ENCODE measurements at regions not wholly inside any gene's neighbourhood (a gene's known extent, or its start where the extent isn't known, plus 50 kb on each side); places are given as distances from the start of the nearest gene placed in this dataset.

DNA sequence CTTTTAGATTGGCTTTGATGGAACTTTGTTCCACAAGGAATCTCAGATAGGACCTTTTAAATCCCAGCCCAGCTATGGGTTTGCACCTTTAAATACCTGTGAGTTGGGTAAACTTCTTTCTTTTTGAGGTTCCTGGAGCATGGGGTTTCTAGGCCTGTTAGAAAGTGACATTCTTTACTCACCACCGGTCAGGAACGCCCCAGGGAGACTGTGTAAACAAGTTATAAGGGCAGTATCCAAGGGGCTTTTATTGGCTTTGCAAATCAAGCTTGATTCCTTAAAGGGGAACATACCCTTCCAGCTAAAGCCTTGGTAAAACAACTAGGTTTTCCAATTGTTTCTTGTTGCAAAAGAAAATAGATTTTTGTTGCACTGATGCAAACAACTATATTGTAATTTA lies 93.4 kb downstream of the TENT5D start:
- ChIA-PET RAD21 (ENCODE audit: low non-redundant PET in 1 of 2, low total read pairs in 2 of 2, uncharacterized antibody in 2 of 2, unreplicated experiment in 2 of 2) (no interaction called here), POLR2A (no interaction called here), CTCF (no interaction called here)
- H3K9me2 ChIP-seq (ENCODE audit: insufficient read depth): no peaks in the 10 kb centered on the region
- BruUV-seq (replicated peaks): no TSS peak
- no peak overlapping the region for H3K4me3 ChIP-seq (replicated peaks in 1 of 2; ENCODE audit: low read depth in 1 of 2, low read length in 2 of 2)
- intact Hi-C loops (cut with micrococcal nuclease): no loop called here
- no peak overlapping the region for H3K27ac ChIP-seq (ENCODE audit: low read depth, low read length)
- no peaks in the 10 kb centered on the region for H3K79me2 ChIP-seq (ENCODE audit: insufficient read depth, low read length)
- no peak overlapping the region for H2AFZ ChIP-seq (ENCODE audit: low read depth, low read length, poor library complexity, severe bottlenecking)
- no peaks in the 10 kb centered on the region for H3K4me1 ChIP-seq (ENCODE audit: control insufficient read depth in 1 of 2, insufficient read depth in 2 of 2, low read length in 2 of 2)
- no peak overlapping the region for H3K9ac ChIP-seq (ENCODE audit: low read length)
- no peaks in the 10 kb centered on the region for H3K36me3 ChIP-seq (ENCODE audit: control insufficient read depth in 1 of 2, insufficient read depth in 2 of 2, low read length in 2 of 2)
- H3K4me2 ChIP-seq (ENCODE audit: low read length): no peak overlapping the region
- no peaks in the 10 kb centered on the region for H3K9me3 ChIP-seq (ENCODE audit: control insufficient read depth in 1 of 2, insufficient read depth in 1 of 2, low read depth in 1 of 2, low read length in 2 of 2)
- ATAC-seq (no peak), DNase-seq (ENCODE audit: low read depth, low spot score) (no peak)
- TF ChIP-seq SIN3A (IDR thresholded peaks at IDR 0.05; ENCODE audit: low read depth) (no peak), ZBTB33 (IDR thresholded peaks at IDR 0.05; ENCODE audit: extremely low read depth, insufficient replicate concordance, low read length) (no peak), ELF1 (IDR thresholded peaks at IDR 0.05; ENCODE audit: borderline replicate concordance, low read depth) (no peak), POLR2A (IDR thresholded peaks at IDR 0.05; ENCODE audit: borderline replicate concordance, extremely low read depth, insufficient read depth, insufficient read length) (no peak), YY1 (IDR thresholded peaks at IDR 0.05; ENCODE audit: extremely low read depth, insufficient replicate concordance, low read depth, low read length) (no peak), RAD21 (IDR thresholded peaks at IDR 0.05; ENCODE audit: low read depth) (no peak), EZH2 (IDR thresholded peaks at IDR 0.05) (no peak), MAX (IDR thresholded peaks at IDR 0.05) (no peak), CTCF (IDR thresholded peaks at IDR 0.05 in 2 of 3, conservative IDR thresholded peaks at IDR 0.05 in 1 of 3; ENCODE audit: borderline replicate concordance in 1 of 3, insufficient read depth in 1 of 3, low read depth in 2 of 3, low read length in 2 of 3) (no peak), SRF (IDR thresholded peaks at IDR 0.05; ENCODE audit: low read depth) (no peak), EZH2phosphoT487 (IDR thresholded peaks at IDR 0.05; ENCODE audit: borderline replicate concordance) (no peak)
- TF ChIP-seq, protein P1, sequence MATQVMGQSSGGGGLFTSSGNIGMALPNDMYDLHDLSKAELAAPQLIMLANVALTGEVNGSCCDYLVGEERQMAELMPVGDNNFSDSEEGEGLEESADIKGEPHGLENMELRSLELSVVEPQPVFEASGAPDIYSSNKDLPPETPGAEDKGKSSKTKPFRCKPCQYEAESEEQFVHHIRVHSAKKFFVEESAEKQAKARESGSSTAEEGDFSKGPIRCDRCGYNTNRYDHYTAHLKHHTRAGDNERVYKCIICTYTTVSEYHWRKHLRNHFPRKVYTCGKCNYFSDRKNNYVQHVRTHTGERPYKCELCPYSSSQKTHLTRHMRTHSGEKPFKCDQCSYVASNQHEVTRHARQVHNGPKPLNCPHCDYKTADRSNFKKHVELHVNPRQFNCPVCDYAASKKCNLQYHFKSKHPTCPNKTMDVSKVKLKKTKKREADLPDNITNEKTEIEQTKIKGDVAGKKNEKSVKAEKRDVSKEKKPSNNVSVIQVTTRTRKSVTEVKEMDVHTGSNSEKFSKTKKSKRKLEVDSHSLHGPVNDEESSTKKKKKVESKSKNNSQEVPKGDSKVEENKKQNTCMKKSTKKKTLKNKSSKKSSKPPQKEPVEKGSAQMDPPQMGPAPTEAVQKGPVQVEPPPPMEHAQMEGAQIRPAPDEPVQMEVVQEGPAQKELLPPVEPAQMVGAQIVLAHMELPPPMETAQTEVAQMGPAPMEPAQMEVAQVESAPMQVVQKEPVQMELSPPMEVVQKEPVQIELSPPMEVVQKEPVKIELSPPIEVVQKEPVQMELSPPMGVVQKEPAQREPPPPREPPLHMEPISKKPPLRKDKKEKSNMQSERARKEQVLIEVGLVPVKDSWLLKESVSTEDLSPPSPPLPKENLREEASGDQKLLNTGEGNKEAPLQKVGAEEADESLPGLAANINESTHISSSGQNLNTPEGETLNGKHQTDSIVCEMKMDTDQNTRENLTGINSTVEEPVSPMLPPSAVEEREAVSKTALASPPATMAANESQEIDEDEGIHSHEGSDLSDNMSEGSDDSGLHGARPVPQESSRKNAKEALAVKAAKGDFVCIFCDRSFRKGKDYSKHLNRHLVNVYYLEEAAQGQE (IDR thresholded peaks at IDR 0.05; ENCODE audit: low read depth): no peak
- no peaks in the 10 kb centered on the region for H4K20me1 ChIP-seq (ENCODE audit: insufficient read depth)
- no peaks in the 10 kb centered on the region for H3K27me3 ChIP-seq (ENCODE audit: insufficient read depth, low read length)
